GM10266 (cell line): ENCODE measurements at regions not wholly inside any gene's neighbourhood (a gene's known extent, or its start where the extent isn't known, plus 50 kb on each side); places are given as distances from the start of the nearest gene placed in this dataset.

Experiments
- DNase-seq: peaks from one replicate; pipeline ENCODE4 v3.0.0; 2012; ENCODE audit errors: extremely low spot score
- CTCF ChIP-seq: IDR thresholded peaks from 2 replicates; pipeline ENCODE4 v1.5.1; 2012; ENCODE audit warnings: mild to moderate bottlenecking, low read depth; ENCODE audit not compliant: control insufficient read depth, insufficient read depth; ENCODE audit errors: missing control alignments

GRCh38 chr5:58265246-58265930 lies 194.5 kb downstream of the PLK2 start:
- no peak for TF ChIP-seq CTCF
- no peak for DNase-seq

GRCh38 chr5:58264276-58264675 lies 195.6 kb downstream of the PLK2 start:
- DNase-seq, result no peak
- TF ChIP-seq CTCF, result no peak

- DNase-seq, result no peak
- no peak for TF ChIP-seq CTCF
Measured at GRCh38 chr5:58263296-58263695, 196.6 kb downstream of the PLK2 start.

- DNase-seq, result no peak
- TF ChIP-seq CTCF, result no peak
Measured at GRCh38 chr5:58262226-58262625, 197.7 kb downstream of the PLK2 start.

- TF ChIP-seq CTCF, result no peak
- DNase-seq, result no peak
Measured at GRCh38 chr5:58261605-58262004, 198.3 kb downstream of the PLK2 start.

GRCh38 chr5:58260243-58260642 lies 199.6 kb downstream of the PLK2 start:
- DNase-seq, result no peak

GRCh38 chr5:58259685-58260152 lies 200.2 kb downstream of the PLK2 start:
- no peak for DNase-seq
- no peak for TF ChIP-seq CTCF

More at GRCh38 chr5:58260243-58260642, 199.6 kb downstream of the PLK2 start:
- no peak for TF ChIP-seq CTCF
